HG02943 (cell line): ENCODE measurements at regions not wholly inside any gene's neighbourhood (a gene's known extent, or its start where the extent isn't known, plus 50 kb on each side); places are given as distances from the start of the nearest gene placed in this dataset.

Source experiments
- ATAC-seq: cut with Tn5 transposase; IDR thresholded peaks from one replicate; pipeline ENCODE4 v1.9.1; 2021; ENCODE audit warnings: mild to moderate bottlenecking, low read depth, moderate library complexity; ENCODE audit not compliant: unreplicated experiment

GRCh38 chr3:124174476-124174875 is 182.6 kb upstream of the ROPN1 start:
- no peak for ATAC-seq

- ATAC-seq = no peak
These were observed 183.3 kb upstream of the ROPN1 start for GRCh38 chr3:124174910-124175874.

GRCh38 chr3:124177071-124177470 is 185.1 kb upstream of the ROPN1 start:
- ATAC-seq = no peak

GRCh38 chr3:124178531-124178930 is 186.6 kb upstream of the ROPN1 start:
- no peak for ATAC-seq

GRCh38 chr3:124200407-124200806 is 208.5 kb upstream of the ROPN1 start:
- no peak for ATAC-seq

GRCh38 chr3:124201226-124201625 is 209.3 kb upstream of the ROPN1 start:
- no peak for ATAC-seq

- no peak for ATAC-seq
These were observed 209.9 kb upstream of the ROPN1 start for GRCh38 chr3:124201786-124202185.

GRCh38 chr3:124202754-124203153 is 210.8 kb upstream of the ROPN1 start:
- ATAC-seq = no peak

GRCh38 chr3:124203292-124203691 is 211.4 kb upstream of the ROPN1 start:
- ATAC-seq = no peak

GRCh38 chr3:124206225-124207055 is 214.5 kb upstream of the ROPN1 start:
- no peak for ATAC-seq

GRCh38 chr3:124207077-124207476 is 215.2 kb upstream of the ROPN1 start:
- ATAC-seq = no peak

GRCh38 chr3:124207873-124208485 is 216.1 kb upstream of the ROPN1 start:
- ATAC-seq = peak; percentile 71

- ATAC-seq = no peak
These were observed 217.5 kb upstream of the ROPN1 start for GRCh38 chr3:124209426-124209825.

GRCh38 chr3:124210899-124211298 is 219.0 kb upstream of the ROPN1 start:
- ATAC-seq = no peak

- no peak for ATAC-seq
These were observed 221.7 kb upstream of the ROPN1 start for GRCh38 chr3:124213641-124214040.

GRCh38 chr3:124217542-124217941 is 225.6 kb upstream of the ROPN1 start:
- ATAC-seq = no peak

GRCh38 chr3:124221422-124221821 is 229.5 kb upstream of the ROPN1 start:
- ATAC-seq = no peak

GRCh38 chr3:124223853-124224252 is 231.9 kb upstream of the ROPN1 start:
- no peak for ATAC-seq

GRCh38 chr3:124227150-124227630 is 235.3 kb upstream of the ROPN1 start:
- no peak for ATAC-seq

GRCh38 chr3:124229420-124229819 is 237.5 kb upstream of the ROPN1 start:
- ATAC-seq = no peak

- no peak for ATAC-seq
These were observed 237.9 kb upstream of the ROPN1 start for GRCh38 chr3:124229836-124230235.
